PC-9 (cell line): ENCODE measurements at regions not wholly inside any gene's neighbourhood (a gene's known extent, or its start where the extent isn't known, plus 50 kb on each side); places are given as distances from the start of the nearest gene placed in this dataset.

ENCODE experiments used
- BruUV-seq: library from RNA; stranded (reverse); fragments of 400-500 nt; replicated peaks from 2 replicates; lab custom pipeline; 2021; lab: Mats Ljungman, UMichigan
- CTCF ChIA-PET: fragments of 300-600 bp; sonication (Branson Sonifier 250); formaldehyde crosslinking; loops from one replicate; lab custom pipeline; 2022; ENCODE audit warnings: antibody characterized with exemption; lab: Charles Lee
- POLR2A ChIA-PET: fragments of 300-600 bp; sonication (Branson Sonifier 250); formaldehyde crosslinking; loops from one replicate; lab custom pipeline; 2022; ENCODE audit warnings: antibody characterized with exemption; ENCODE audit not compliant: unreplicated experiment; lab: Charles Lee
- DNase-seq, 2 experiments: peaks; one replicate each; pipeline versions ENCODE4 v3.0.0 to v3.0.0-alpha.2; 2015 to 2022; ENCODE audit warnings: mixed read lengths in 1 of 2
- H2AFZ ChIP-seq: fragments of 200-600 bp; sonication (generic); 2 replicates; pipeline ENCODE4 v1.8.1; 2017; ENCODE audit warnings: antibody characterized with exemption
- H3F3A ChIP-seq: fragments of 200-600 bp; sonication (generic); 2 replicates; pipeline ENCODE4 v1.8.1; 2017; ENCODE audit warnings: antibody characterized with exemption, mild to moderate bottlenecking, low read depth; ENCODE audit not compliant: insufficient read depth
- H3K27ac ChIP-seq: fragments of 200-600 bp; sonication (generic); 2 replicates; pipeline ENCODE4 v1.6.1; 2016; ENCODE audit warnings: mixed run types
- H3K27me3 ChIP-seq: fragments of 200-600 bp; sonication (generic); 2 replicates; pipeline ENCODE4 v1.6.1; 2016; ENCODE audit warnings: low read depth, mixed run types; ENCODE audit not compliant: insufficient read depth
- H3K36me3 ChIP-seq: fragments of 200-600 bp; sonication (generic); 2 replicates; pipeline ENCODE4 v1.6.1; 2016; ENCODE audit warnings: low read depth, mixed run types
- H3K4me1 ChIP-seq: fragments of 200-600 bp; sonication (generic); replicated peaks from 2 replicates; pipeline ENCODE4 v1.6.1; 2016; ENCODE audit warnings: mixed run types; ENCODE audit not compliant: insufficient read depth
- H3K4me2 ChIP-seq: fragments of 200-600 bp; sonication (generic); 2 replicates; pipeline ENCODE4 v1.6.1; 2017; ENCODE audit warnings: mixed run types
- H3K4me3 ChIP-seq: fragments of 200-600 bp; sonication (generic); 2 replicates; pipeline ENCODE4 v1.6.1; 2016; ENCODE audit warnings: mixed run types
- H3K79me2 ChIP-seq: fragments of 200-600 bp; sonication (generic); 2 replicates; pipeline ENCODE4 v1.6.1; 2017; ENCODE audit warnings: low read depth, mixed run types
- H3K9me2 ChIP-seq: fragments of 200-600 bp; sonication (generic); 2 replicates; pipeline ENCODE4 v1.8.1; 2017; ENCODE audit warnings: mild to moderate bottlenecking; ENCODE audit not compliant: insufficient read depth
- H3K9me3 ChIP-seq: fragments of 200-600 bp; sonication (generic); 2 replicates; pipeline ENCODE4 v1.8.1; 2016; ENCODE audit warnings: low read depth; ENCODE audit not compliant: insufficient read depth
- H4K20me1 ChIP-seq: fragments of 200-600 bp; sonication (generic); 2 replicates; pipeline ENCODE4 v1.8.1; 2017; ENCODE audit not compliant: insufficient read depth
- CTCF ChIP-seq: fragments of 200-600 bp; sonication (generic); conservative IDR thresholded peaks from 2 replicates; pipeline ENCODE4 v1.6.1; 2017; ENCODE audit warnings: mixed run types, antibody characterized with exemption, mild to moderate bottlenecking, moderate library complexity
- EZH2 ChIP-seq: fragments of 200-600 bp; sonication (generic); IDR thresholded peaks from 2 replicates; pipeline ENCODE4 v1.8.0; 2017; ENCODE audit warnings: antibody characterized with exemption, low read depth
- intact Hi-C: fragments of 100-400 bp; cut with micrococcal nuclease; formaldehyde crosslinking; loops from one replicate; pipeline ENCODE4 v1.10.0; 2022; ENCODE audit not compliant: unreplicated experiment

GRCh38 chr1:82755191-82755590, 954.5 kb downstream of the ADGRL2 start:
- no peaks in the 10 kb centered on the region for H3K36me3 ChIP-seq
- H3K4me1 ChIP-seq: no peaks in the 10 kb centered on the region
- CTCF ChIA-PET: no interaction called here
- POLR2A ChIA-PET: no interaction called here
- H3K79me2 ChIP-seq: no peaks in the 10 kb centered on the region
- no peak overlapping the region for H3K4me2 ChIP-seq
- no peak overlapping the region for H3K27ac ChIP-seq
- no peaks in the 10 kb centered on the region for H3K27me3 ChIP-seq
- no peaks in the 10 kb centered on the region for H4K20me1 ChIP-seq
- H3K4me3 ChIP-seq: no peak overlapping the region
- DNase-seq: no peak
- BruUV-seq: no TSS peak
- H3K9me3 ChIP-seq: no peaks in the 10 kb centered on the region
- no peak overlapping the region for H2AFZ ChIP-seq
- TF ChIP-seq CTCF: no peak
- no peak for TF ChIP-seq EZH2
- H3F3A ChIP-seq: no peaks in the 10 kb centered on the region
- intact Hi-C loops: no loop called here
- H3K9me2 ChIP-seq: no peaks in the 10 kb centered on the region

GRCh38 chr1:82752046-82752445, 951.3 kb downstream of the ADGRL2 start:
- ChIA-PET POLR2A (no interaction called here), CTCF (no interaction called here)
- no peaks in the 10 kb centered on the region for H3K9me2 ChIP-seq
- H3K36me3 ChIP-seq: no peaks in the 10 kb centered on the region
- no peaks in the 10 kb centered on the region for H3K9me3 ChIP-seq
- no peaks in the 10 kb centered on the region for H3F3A ChIP-seq
- H3K4me3 ChIP-seq: no peak overlapping the region
- H3K27me3 ChIP-seq: no peaks in the 10 kb centered on the region
- H3K4me2 ChIP-seq: no peak overlapping the region
- TF ChIP-seq CTCF (no peak), EZH2 (no peak)
- H3K79me2 ChIP-seq: no peaks in the 10 kb centered on the region
- no peaks in the 10 kb centered on the region for H3K4me1 ChIP-seq
- BruUV-seq: no TSS peak
- H4K20me1 ChIP-seq: no peaks in the 10 kb centered on the region
- H2AFZ ChIP-seq: no peak overlapping the region
- H3K27ac ChIP-seq: no peak overlapping the region
- intact Hi-C loops: no loop called here
- no peak for DNase-seq

- intact Hi-C loops: no loop called here
- H2AFZ ChIP-seq: no peak overlapping the region
- H3K9me2 ChIP-seq: no peaks in the 10 kb centered on the region
- H3K9me3 ChIP-seq: peaks cover 14% of the 10 kb centered on the region
- H3K4me3 ChIP-seq: no peak overlapping the region
- no peaks in the 10 kb centered on the region for H3K27me3 ChIP-seq
- no peaks in the 10 kb centered on the region for H3K79me2 ChIP-seq
- no peak for TF ChIP-seq EZH2
- TF ChIP-seq CTCF: no peak
- H4K20me1 ChIP-seq: no peaks in the 10 kb centered on the region
- H3K4me1 ChIP-seq: no peaks in the 10 kb centered on the region
- no peaks in the 10 kb centered on the region for H3K36me3 ChIP-seq
- BruUV-seq: no TSS peak
- no peak overlapping the region for H3K4me2 ChIP-seq
- CTCF ChIA-PET: no interaction called here
- H3F3A ChIP-seq: no peaks in the 10 kb centered on the region
- DNase-seq: no peak
- no peak overlapping the region for H3K27ac ChIP-seq
- POLR2A ChIA-PET: no interaction called here
Observed at GRCh38 chr1:82733645-82734044, 932.9 kb downstream of the ADGRL2 start.
